Neural crest cell (in vitro differentiated cells): ENCODE measurements at regions not wholly inside any gene's neighbourhood (a gene's known extent, or its start where the extent isn't known, plus 50 kb on each side); places are given as distances from the start of the nearest gene placed in this dataset.

Source experiments
- DNase-seq: peaks from one replicate; pipeline ENCODE4 v3.0.0; 2021; ENCODE audit warnings: low read depth, mixed read lengths, low spot score
- H3K27ac Mint-ChIP-seq: one replicate; pipeline ENCODE4 v1.8.0; 2021; ENCODE audit warnings: mild to moderate bottlenecking, mixed read lengths; ENCODE audit not compliant: unreplicated experiment
- H3K27me3 Mint-ChIP-seq: 2 replicates; pipeline ENCODE4 v1.8.0; 2021; ENCODE audit warnings: low read depth, mild to moderate bottlenecking, mixed read lengths
- H3K36me3 Mint-ChIP-seq: 2 replicates; pipeline ENCODE4 v1.8.0; 2021; ENCODE audit warnings: low read depth, mild to moderate bottlenecking, mixed read lengths
- H3K4me1 Mint-ChIP-seq: 2 replicates; pipeline ENCODE4 v1.8.0; 2021; ENCODE audit warnings: mixed read lengths
- H3K4me3 Mint-ChIP-seq: one replicate; pipeline ENCODE4 v1.8.0; 2021; ENCODE audit warnings: mild to moderate bottlenecking, mixed read lengths
- H3K9me3 Mint-ChIP-seq: 2 replicates; pipeline ENCODE4 v1.8.0; 2021; ENCODE audit warnings: mixed read lengths
- TF ChIP-seq, protein P1 (sequence below): fragments of 200-600 bp; sonication (generic); conservative IDR thresholded peaks from 2 replicates; pipeline ENCODE4 v1.5.0; 2021; ENCODE audit warnings: antibody characterized with exemption, mild to moderate bottlenecking

DNA sequence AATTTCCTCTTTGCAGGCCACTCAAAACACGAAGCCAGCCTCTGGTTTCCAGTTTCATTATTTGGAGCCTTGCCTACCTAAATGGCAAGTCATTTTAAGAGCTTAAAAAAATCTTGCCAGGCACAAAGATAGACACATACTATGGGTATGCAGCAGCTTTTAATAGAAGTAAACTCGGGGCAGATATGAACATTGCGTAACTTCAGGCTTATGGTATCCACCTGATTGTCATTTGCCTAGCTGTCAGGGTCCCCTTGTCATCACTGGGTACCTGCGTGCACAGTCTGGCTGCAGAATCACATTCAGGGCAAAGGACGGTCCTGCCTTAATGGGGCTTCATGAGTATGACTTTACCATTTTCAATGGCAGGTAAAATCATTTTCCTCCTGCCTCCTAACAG lies 466.1 kb upstream of the NRP1 start:
- DNase-seq = no peak
- Mint-ChIP-seq H3K27me3 (no peaks in the 10 kb centered on the region), H3K36me3 (no peaks in the 10 kb centered on the region), H3K4me1 (peaks cover 6% of the 10 kb centered on the region), H3K27ac (no peak overlapping the region), H3K9me3 (peaks cover 4% of the 10 kb centered on the region), H3K4me3 (no peak overlapping the region)
- TF ChIP-seq, protein P1, sequence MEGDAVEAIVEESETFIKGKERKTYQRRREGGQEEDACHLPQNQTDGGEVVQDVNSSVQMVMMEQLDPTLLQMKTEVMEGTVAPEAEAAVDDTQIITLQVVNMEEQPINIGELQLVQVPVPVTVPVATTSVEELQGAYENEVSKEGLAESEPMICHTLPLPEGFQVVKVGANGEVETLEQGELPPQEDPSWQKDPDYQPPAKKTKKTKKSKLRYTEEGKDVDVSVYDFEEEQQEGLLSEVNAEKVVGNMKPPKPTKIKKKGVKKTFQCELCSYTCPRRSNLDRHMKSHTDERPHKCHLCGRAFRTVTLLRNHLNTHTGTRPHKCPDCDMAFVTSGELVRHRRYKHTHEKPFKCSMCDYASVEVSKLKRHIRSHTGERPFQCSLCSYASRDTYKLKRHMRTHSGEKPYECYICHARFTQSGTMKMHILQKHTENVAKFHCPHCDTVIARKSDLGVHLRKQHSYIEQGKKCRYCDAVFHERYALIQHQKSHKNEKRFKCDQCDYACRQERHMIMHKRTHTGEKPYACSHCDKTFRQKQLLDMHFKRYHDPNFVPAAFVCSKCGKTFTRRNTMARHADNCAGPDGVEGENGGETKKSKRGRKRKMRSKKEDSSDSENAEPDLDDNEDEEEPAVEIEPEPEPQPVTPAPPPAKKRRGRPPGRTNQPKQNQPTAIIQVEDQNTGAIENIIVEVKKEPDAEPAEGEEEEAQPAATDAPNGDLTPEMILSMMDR = no peak

DNA sequence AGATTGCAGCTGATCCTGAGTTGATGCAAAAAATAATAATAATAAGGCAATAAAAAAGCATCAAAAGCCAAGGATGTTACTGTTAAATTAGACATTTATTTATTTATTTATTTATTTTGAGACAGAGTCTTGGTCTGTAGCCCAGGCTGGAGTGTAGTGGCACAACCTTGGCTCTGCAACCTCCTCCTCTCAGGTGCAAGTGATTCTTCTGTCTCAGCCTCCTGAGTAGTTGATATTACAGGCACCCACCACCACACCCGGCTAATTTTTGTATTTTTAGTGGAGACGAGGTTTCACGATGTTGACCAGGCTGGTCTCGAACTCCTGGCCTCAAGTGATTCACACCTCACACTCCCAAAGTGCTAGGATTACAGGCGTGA lies 465.5 kb upstream of the NRP1 start:
- H3K4me3 Mint-ChIP-seq = no peak overlapping the region
- no peak overlapping the region for H3K27ac Mint-ChIP-seq
- peaks cover 6% of the 10 kb centered on the region for H3K4me1 Mint-ChIP-seq
- H3K27me3 Mint-ChIP-seq = no peaks in the 10 kb centered on the region
- no peak for DNase-seq
- peaks cover 4% of the 10 kb centered on the region for H3K9me3 Mint-ChIP-seq
- no peaks in the 10 kb centered on the region for H3K36me3 Mint-ChIP-seq
- TF ChIP-seq, protein P1 = no peak

DNA sequence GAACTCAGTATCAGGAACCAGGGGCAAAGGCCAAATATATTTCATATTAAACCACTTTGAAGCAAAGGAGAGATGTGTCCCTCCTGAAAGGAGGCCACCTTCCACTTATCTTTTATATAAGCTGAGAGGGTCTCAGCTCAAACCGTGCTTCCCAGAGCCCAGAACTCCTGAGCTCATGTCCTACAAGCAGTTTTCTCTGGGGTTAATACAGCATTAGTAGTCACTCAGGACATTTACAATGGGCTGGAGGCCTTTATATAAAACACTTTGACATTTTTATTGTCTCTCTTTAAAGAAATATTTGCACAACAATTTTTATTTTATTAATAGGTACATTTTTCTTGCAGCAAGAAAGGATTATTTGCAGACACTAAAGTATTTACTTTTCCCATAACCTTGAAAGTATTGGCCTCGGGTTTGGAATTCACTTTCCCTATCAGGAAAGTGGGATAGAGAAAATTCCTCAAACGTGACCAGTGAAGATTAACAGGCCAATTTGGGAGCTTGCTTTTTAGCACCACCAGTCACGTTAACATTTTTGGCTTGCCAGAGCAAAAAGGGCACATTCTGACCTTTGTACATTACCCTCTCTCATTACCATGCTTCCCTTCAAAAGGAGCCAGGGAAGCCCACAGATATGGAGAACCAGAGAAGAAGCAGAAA lies 464.9 kb upstream of the NRP1 start:
- no peaks in the 10 kb centered on the region for H3K36me3 Mint-ChIP-seq
- DNase-seq = no peak
- TF ChIP-seq, protein P1 = no peak

DNA sequence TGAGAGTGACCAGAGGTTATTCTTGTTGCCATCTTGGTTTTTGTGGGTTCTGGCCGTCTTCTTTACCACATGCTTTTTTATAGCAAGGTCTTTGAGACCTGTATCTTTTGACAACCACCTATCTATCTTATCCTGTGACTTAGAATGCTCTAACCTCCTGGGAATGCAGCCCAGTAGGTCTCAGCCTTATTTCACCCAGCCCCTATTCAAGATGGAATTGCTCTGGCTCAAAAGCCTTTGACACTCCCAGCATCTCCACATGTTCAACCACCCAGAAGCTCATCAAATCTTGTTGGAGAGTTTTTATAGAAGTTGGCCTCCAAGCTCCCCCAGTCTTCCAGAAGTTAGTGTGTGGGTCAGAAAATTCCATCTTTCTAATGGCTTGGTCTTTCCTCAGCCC lies 464.3 kb upstream of the NRP1 start:
- Mint-ChIP-seq H3K27ac (no peak overlapping the region), H3K9me3 (peaks cover 4% of the 10 kb centered on the region), H3K27me3 (no peaks in the 10 kb centered on the region), H3K4me3 (no peak overlapping the region), H3K36me3 (no peaks in the 10 kb centered on the region), H3K4me1 (peaks cover 6% of the 10 kb centered on the region)
- TF ChIP-seq, protein P1 = no peak
- no peak for DNase-seq

More for the DNA sequence above, 464.9 kb upstream of the NRP1 start:
- H3K4me1 Mint-ChIP-seq = peaks cover 6% of the 10 kb centered on the region
- H3K4me3 Mint-ChIP-seq = no peak overlapping the region
- no peaks in the 10 kb centered on the region for H3K27me3 Mint-ChIP-seq
- peaks cover 4% of the 10 kb centered on the region for H3K9me3 Mint-ChIP-seq
- no peak overlapping the region for H3K27ac Mint-ChIP-seq

DNA sequence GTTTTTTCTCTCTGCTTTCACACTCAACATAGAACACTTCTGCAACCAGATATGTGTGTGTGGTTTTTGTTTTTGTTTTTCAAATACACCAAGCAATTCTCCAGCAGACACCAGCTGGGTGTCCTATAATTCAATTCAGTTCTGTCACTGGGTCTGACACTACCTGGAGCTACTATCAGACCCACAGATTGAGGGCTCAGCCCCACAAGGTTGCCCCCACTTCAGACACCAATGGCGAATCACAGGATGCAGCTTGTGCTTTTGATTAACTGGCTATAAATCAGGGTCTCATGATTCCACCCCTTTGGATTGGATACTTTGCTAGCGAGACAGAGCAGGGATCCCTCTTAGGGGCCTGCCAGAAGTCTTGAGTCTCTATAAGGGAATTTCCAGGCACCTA lies 462.2 kb upstream of the NRP1 start:
- DNase-seq = no peak
- H3K4me1 Mint-ChIP-seq = peaks cover 5% of the 10 kb centered on the region
- no peak overlapping the region for H3K4me3 Mint-ChIP-seq
- H3K36me3 Mint-ChIP-seq = no peaks in the 10 kb centered on the region
- TF ChIP-seq, protein P1 = no peak
- H3K9me3 Mint-ChIP-seq = peaks cover 4% of the 10 kb centered on the region
- no peak overlapping the region for H3K27ac Mint-ChIP-seq
- H3K27me3 Mint-ChIP-seq = no peaks in the 10 kb centered on the region
